GM12801 (cell line): ENCODE measurements at regions not wholly inside any gene's neighbourhood (a gene's known extent, or its start where the extent isn't known, plus 50 kb on each side); places are given as distances from the start of the nearest gene placed in this dataset.

ENCODE experiments used
- CTCF ChIP-seq: IDR thresholded peaks from one replicate; pipeline ENCODE4 v1.5.1; 2011; ENCODE audit warnings: control low read depth; ENCODE audit not compliant: insufficient read length; ENCODE audit errors: extremely low read depth

GRCh38 chr18:25896178-25896780, 194.1 kb downstream of the SS18 start:
- no peak for TF ChIP-seq CTCF

- TF ChIP-seq CTCF, result no peak
Measured at GRCh38 chr18:25895518-25895917, 194.9 kb downstream of the SS18 start.

GRCh38 chr18:25886283-25886682, 204.1 kb downstream of the SS18 start:
- no peak for TF ChIP-seq CTCF

GRCh38 chr18:25883091-25883490, 207.3 kb downstream of the SS18 start:
- no peak for TF ChIP-seq CTCF

GRCh38 chr18:25881149-25881548, 209.3 kb downstream of the SS18 start:
- TF ChIP-seq CTCF, result no peak

- TF ChIP-seq CTCF, result no peak
Measured at GRCh38 chr18:25880441-25880840, 210.0 kb downstream of the SS18 start.

GRCh38 chr18:25876330-25876948, 214.0 kb downstream of the SS18 start:
- no peak for TF ChIP-seq CTCF
